GM19238 (cell line): ENCODE measurements at regions not wholly inside any gene's neighbourhood (a gene's known extent, or its start where the extent isn't known, plus 50 kb on each side); places are given as distances from the start of the nearest gene placed in this dataset.
"Not testable (repeated sequence)": the region's sequence is repeated elsewhere in the genome, so short reads cannot be mapped to it uniquely, and the experiment has no call there.

ENCODE experiments used
- DNase-seq: peaks from one replicate; pipeline ENCODE4 v3.0.0; 2011; ENCODE audit warnings: low spot score; ENCODE audit not compliant: insufficient read length

GRCh38 chrX:118255921-118256320 lies 90.0 kb upstream of the WDR44 start:
- DNase-seq = no peak

DNA sequence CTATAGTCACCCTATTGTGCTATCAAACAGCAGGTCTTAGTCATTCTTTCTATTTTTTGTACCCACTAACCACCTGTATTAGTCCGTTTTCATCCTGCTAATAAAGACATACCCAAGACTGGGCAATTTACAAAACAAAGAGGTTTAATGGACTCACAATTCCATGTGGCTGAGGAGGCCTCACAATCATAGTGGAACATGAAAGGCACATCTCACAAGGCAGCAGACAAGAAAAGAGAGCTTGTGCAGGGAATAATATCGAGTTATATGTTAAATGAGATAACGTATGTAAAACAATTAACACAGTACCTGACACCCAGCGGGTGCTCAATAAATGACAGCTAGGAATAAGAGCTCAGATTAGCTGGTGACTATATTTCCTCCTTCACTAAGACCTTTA lies 88.1 kb upstream of the WDR44 start:
- DNase-seq = no peak

DNA sequence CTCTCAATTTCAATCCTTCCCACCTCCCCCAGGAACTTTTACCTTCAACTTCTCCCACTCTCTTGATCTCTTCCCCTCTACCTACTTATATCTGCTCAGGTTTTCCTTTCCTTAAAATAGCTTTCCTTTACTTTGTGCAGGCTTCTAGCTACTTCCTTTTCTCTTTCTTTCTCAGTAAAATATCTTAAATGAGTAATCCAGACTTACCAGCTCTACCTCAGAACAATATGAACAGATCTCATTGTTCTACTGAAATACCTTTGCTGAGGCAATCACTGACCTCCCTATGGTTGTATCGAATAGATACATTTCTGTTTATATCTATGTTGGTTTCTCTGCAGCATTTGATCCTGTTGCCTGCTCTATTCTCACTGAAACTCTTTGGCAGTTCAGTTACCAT lies 86.7 kb upstream of the WDR44 start:
- no peak for DNase-seq

DNA sequence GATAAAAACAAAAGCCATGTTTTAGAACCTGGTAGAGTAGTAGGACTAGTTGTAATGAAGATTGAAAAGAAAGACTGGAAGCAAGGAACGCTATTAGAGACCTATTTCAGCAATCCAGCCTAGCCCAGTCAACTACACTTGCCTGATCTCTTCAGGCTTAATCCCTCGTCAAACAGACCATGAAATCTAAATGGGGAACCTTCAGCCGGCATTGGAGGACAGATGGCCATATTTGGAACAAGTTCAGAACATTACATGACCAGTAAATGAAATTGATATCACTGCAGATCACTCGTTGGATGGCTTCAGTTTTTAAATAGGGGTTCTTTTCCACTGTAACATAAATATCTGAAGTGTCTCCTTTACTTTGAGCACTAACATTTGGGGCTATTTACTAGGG lies 84.8 kb upstream of the WDR44 start:
- no peak for DNase-seq

GRCh38 chrX:118271775-118272174 lies 74.1 kb upstream of the WDR44 start:
- DNase-seq = no peak

DNA sequence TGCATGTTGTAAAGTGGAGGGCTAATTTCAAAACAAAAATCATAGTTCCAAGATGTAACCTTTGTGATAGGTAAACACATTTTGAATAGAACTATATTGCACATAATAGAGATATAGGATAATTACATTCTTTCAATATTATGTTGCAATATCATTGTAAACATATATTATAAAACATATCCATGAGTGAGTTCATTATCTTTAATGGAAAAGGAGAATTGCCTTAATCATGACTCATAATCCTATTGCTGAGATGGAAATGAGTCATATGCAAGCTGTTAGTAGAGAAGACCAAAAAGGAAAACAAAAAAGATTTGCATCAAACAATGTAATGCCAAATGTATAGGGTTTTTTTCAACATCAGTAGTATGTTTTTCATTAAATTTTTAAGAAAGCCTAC lies 73.7 kb upstream of the WDR44 start:
- DNase-seq = no peak

GRCh38 chrX:118286066-118286762 lies 59.7 kb upstream of the WDR44 start:
- no peak for DNase-seq

DNA sequence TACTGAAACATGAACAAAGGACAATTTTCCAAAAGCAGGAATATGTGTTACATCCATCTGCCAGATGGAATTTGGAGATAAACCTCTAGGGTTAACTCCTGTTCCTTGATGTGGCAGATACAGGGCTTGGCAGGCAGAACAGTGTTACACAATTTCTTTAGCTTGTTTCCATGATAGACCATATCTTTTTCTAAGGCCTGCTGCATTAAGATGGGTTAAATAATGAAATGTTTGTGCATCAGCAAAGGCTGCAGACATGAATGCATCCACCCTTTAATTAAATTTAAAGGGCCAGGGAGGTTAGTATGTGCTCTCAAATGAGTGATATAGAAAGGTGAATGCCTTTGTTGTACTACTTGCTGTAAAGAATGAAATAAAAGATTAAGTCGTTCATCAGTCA lies 50.1 kb upstream of the WDR44 start:
- DNase-seq = not testable (repeated sequence)
